Uterus (tissue), 3 donors: ENCODE measurements at regions not wholly inside any gene's neighbourhood (a gene's known extent, or its start where the extent isn't known, plus 50 kb on each side); places are given as distances from the start of the nearest gene placed in this dataset.

Source experiments
- DNase-seq, 2 donors: peaks; one replicate each; pipeline ENCODE4 v3.0.0-alpha.2; 2019 to 2020
- H3K27ac ChIP-seq, 2 donors: fragments of 200-600 bp; sonication (generic); 1 replicate in 1 of 2; 2 replicates in 1 of 2; pipeline ENCODE4 v1.5.1; 2016 to 2018
- H3K27me3 ChIP-seq, 2 donors: fragments of 200-600 bp; sonication (generic); one replicate each; pipeline ENCODE4 v1.5.1; 2018 to 2019; ENCODE audit warnings: control low read depth in 1 of 2
- H3K36me3 ChIP-seq, 2 donors: fragments of 200-600 bp; sonication (generic); one replicate each; pipeline ENCODE4 v1.5.1; 2019; ENCODE audit warnings: control low read depth in 1 of 2
- H3K4me1 ChIP-seq, 2 donors: fragments of 200-600 bp; sonication (generic); one replicate each; pipeline ENCODE4 v1.5.1; 2018 to 2019; ENCODE audit warnings: control low read depth in 1 of 2
- H3K4me3 ChIP-seq, 2 donors: fragments of 200-600 bp; sonication (generic); 1 replicate in 1 of 2; 2 replicates in 1 of 2; pipeline ENCODE4 v1.5.1; 2018 to 2019; ENCODE audit warnings: mild to moderate bottlenecking in 1 of 2
- H3K9me3 ChIP-seq, 2 donors: fragments of 200-600 bp; sonication (generic); one replicate each; pipeline ENCODE4 v1.5.1; 2019; ENCODE audit warnings: control low read depth in 1 of 2
- CTCF ChIP-seq, 4 experiments: fragments of 200-600 bp in 2 of 4; fragments of 450-650 bp in 2 of 4; sonication (generic) in 2 of 4; IDR thresholded peaks; one replicate each; pipeline ENCODE4 v1.5.1; 2016 to 2019; ENCODE audit warnings: antibody characterized with exemption in 4 of 4, mild to moderate bottlenecking in 2 of 4, moderate library complexity in 1 of 4
- POLR2A ChIP-seq, 2 donors: fragments of 450-650 bp; IDR thresholded peaks; one replicate each; pipeline ENCODE4 v1.6.1; 2016; ENCODE audit warnings: antibody characterized with exemption in 2 of 2, mild to moderate bottlenecking in 1 of 2, moderate library complexity in 1 of 2
- intact Hi-C: fragments of 100-400 bp; cut with DNase I; formaldehyde crosslinking; loops from one replicate; pipeline ENCODE4 v1.15.1; 2023; ENCODE audit warnings: low total_unique reads
- donor health status: DM: yes; HTN: yes; CAD: no.

GRCh38 chr3:168341192-168341815 is 245.6 kb upstream of the GOLIM4 start:
- no peaks in the 10 kb centered on the region for H3K4me1 ChIP-seq
- DNase-seq: no peak
- TF ChIP-seq CTCF (IDR thresholded peaks at IDR 0.05): no peak
- no peak for TF ChIP-seq POLR2A (IDR thresholded peaks at IDR 0.05)
- intact Hi-C loops: no loop called here
- no peaks in the 10 kb centered on the region for H3K9me3 ChIP-seq
- H3K27ac ChIP-seq: no peak overlapping the region
- H3K36me3 ChIP-seq: no peaks in the 10 kb centered on the region
- no peak overlapping the region for H3K4me3 ChIP-seq
- no peaks in the 10 kb centered on the region for H3K27me3 ChIP-seq

GRCh38 chr3:168338161-168338560 is 242.4 kb upstream of the GOLIM4 start:
- no peak for TF ChIP-seq CTCF (IDR thresholded peaks at IDR 0.05)
- no peak for TF ChIP-seq POLR2A (IDR thresholded peaks at IDR 0.05)
- H3K36me3 ChIP-seq: no peaks in the 10 kb centered on the region
- no peaks in the 10 kb centered on the region for H3K4me1 ChIP-seq
- intact Hi-C loops: no loop called here
- no peak overlapping the region for H3K4me3 ChIP-seq
- no peaks in the 10 kb centered on the region for H3K27me3 ChIP-seq
- H3K27ac ChIP-seq: no peak overlapping the region
- H3K9me3 ChIP-seq: no peaks in the 10 kb centered on the region
- DNase-seq: no peak

DNA sequence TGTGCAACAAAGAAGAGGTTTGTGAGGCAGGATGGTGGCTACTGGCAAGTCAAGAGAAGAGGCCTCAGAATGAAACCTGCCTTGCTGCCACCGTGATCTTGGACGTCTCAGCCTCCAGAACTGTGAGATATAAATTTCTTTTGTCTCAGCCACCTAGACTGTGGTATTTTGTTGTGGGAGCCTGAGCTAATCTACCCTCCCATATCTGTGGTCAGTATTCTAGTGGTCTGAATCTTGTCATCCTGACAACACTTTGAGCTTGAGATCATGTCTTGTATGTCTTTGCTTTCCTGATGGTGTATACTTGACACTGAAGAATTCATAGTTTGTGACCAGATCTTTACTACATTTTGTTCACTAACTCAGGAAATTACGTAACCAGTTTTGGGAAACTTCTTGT is 240.6 kb upstream of the GOLIM4 start:
- no peaks in the 10 kb centered on the region for H3K27me3 ChIP-seq
- DNase-seq: no peak
- no peaks in the 10 kb centered on the region for H3K36me3 ChIP-seq
- TF ChIP-seq POLR2A (IDR thresholded peaks at IDR 0.05) (no peak), CTCF (IDR thresholded peaks at IDR 0.05) (no peak)
- no peak overlapping the region for H3K27ac ChIP-seq
- H3K4me3 ChIP-seq: no peak overlapping the region
- no peaks in the 10 kb centered on the region for H3K4me1 ChIP-seq
- intact Hi-C loops: no loop called here
- no peaks in the 10 kb centered on the region for H3K9me3 ChIP-seq

DNA sequence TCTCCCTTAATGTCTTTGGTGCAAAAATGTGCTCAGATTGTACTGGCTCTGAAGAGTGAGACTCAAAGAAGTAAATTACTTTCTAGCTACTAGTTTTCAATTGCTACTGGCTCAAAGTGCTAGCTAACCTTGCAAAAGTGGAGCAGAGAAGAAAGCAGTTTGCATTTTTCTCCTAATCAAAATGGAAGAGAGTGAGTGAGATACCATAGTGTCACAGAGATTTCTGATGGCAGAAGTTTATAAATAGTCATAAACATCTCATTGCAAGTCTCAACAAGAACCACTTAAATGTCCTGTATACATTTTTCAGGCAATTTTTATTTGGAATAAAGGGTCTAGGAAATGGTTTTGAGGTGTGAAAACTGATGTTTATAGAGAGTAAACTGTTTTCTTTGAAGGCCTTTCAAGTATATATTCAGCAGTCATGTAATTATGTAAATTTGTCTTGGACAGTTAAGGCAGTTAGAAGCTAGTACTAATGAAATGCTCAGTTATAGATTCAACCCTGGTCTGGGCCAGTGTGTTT is 237.7 kb upstream of the GOLIM4 start:
- Histone ChIP-seq H3K9me3 (no peaks in the 10 kb centered on the region), H3K4me1 (no peaks in the 10 kb centered on the region), H3K27ac (no peak overlapping the region), H3K36me3 (no peaks in the 10 kb centered on the region), H3K27me3 (no peaks in the 10 kb centered on the region), H3K4me3 (no peak overlapping the region)
- no peak for TF ChIP-seq POLR2A (IDR thresholded peaks at IDR 0.05)
- DNase-seq: no peak
- intact Hi-C loops: no loop called here

- H3K27ac ChIP-seq: no peak overlapping the region
- no peaks in the 10 kb centered on the region for H3K4me1 ChIP-seq
- no peak overlapping the region for H3K4me3 ChIP-seq
- no peaks in the 10 kb centered on the region for H3K36me3 ChIP-seq
- TF ChIP-seq CTCF (IDR thresholded peaks at IDR 0.05) (no peak), POLR2A (IDR thresholded peaks at IDR 0.05) (no peak)
- H3K9me3 ChIP-seq: no peaks in the 10 kb centered on the region
- no peaks in the 10 kb centered on the region for H3K27me3 ChIP-seq
- DNase-seq: no peak
- intact Hi-C loops: no loop called here
Observed at GRCh38 chr3:168331756-168332155, 236.0 kb upstream of the GOLIM4 start.

DNA sequence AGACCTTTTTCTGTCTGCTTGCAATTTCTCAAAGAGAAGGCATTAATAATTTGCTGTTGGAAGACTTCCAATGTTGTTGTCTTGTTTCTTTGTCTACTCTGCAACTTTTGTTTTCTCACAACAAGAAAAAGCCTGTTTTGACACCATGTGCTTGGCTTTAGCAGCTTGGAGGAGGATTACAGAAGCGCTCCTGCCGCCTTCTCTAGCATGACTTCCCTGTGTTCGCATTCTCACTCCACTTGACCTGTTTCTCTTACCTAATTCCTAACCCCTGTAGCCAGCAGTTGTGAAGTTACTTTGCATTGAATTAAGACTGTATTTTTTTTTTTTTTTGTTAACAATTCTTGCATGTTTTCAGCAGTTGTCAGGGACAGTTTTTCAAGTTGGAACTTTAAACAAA is 235.3 kb upstream of the GOLIM4 start:
- no peaks in the 10 kb centered on the region for H3K36me3 ChIP-seq
- DNase-seq: no peak
- H3K27ac ChIP-seq: no peak overlapping the region
- H3K27me3 ChIP-seq: no peaks in the 10 kb centered on the region
- no peaks in the 10 kb centered on the region for H3K4me1 ChIP-seq
- intact Hi-C loops: no loop called here
- no peak overlapping the region for H3K4me3 ChIP-seq
- no peaks in the 10 kb centered on the region for H3K9me3 ChIP-seq
- TF ChIP-seq CTCF (IDR thresholded peaks at IDR 0.05): no peak
- TF ChIP-seq POLR2A (IDR thresholded peaks at IDR 0.05): no peak
